ENCODE measurements at regions not wholly inside any gene's neighbourhood (a gene's known extent, or its start where the extent isn't known, plus 50 kb on each side); places are given as distances from the start of the nearest gene placed in this dataset.

- no peak for DNase-seq
Observed at GRCh38 chr6:159331451-159331850, 162.3 kb downstream of the FNDC1 start.

DNA sequence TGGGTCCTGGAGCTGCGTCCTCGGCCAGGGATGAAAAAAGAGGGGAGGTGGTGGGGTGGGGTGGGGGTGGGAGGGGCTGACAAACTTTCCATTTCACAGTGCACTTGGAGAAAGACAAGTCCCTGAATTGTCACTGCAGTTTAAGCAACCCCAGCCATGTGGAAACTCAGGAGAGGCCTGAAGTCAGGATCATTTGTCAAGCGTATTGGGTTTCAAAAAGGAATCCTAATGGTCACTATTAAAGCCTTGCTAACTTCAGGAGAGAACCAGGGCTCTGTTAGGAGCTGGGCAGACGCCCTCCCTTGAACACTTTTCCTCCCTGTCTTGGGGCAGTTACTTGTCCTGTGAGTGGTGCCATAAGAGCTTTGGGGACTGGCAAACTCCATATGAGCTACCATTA, 159.9 kb downstream of the FNDC1 start:
- no peak for DNase-seq

DNA sequence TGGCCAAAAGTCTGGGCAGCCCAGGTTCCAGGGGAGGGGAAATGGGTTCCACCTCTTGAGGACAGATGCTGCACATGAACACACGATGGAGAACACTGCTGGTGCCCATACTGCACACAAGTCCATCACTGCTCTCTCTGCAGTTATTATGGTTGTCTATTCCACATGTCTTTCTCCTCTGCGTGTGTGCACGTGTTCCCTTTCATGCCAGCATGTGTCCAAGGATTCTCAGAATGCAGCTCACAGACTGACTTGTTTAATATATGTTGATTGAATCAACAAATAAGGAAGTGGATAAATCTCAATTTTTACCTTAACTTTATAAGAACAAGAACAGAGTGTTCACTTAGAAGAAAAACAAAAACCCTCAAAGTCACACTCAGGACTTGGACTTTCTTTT, 158.9 kb downstream of the FNDC1 start:
- DNase-seq = no peak

DNA sequence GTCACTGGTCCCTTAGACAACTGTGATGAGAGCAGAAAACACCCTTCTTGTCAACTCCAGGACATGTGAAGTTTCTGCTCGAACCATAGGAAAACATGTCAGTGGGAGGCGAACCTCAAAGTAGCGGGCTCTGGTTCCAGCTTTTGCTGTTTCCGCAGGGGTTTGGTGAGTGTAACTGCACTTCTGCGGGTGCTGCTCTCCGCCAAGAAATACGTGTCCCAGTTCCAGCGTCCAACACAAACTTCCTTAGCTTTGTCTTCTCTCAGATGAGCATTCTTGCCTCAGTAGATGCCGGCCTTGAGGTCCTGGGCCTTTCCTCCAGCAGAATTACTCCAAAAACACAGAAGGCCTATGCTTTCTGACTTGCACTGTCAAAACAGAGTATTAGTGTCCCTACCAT, 156.3 kb downstream of the FNDC1 start:
- no peak for DNase-seq

- no peak for DNase-seq
Observed at GRCh38 chr6:159324596-159324995, 155.4 kb downstream of the FNDC1 start.

Measured in T-helper 2 cell (primary cell).